HG02763 (cell line): ENCODE measurements at regions not wholly inside any gene's neighbourhood (a gene's known extent, or its start where the extent isn't known, plus 50 kb on each side); places are given as distances from the start of the nearest gene placed in this dataset.
"Not testable (repeated sequence)": the region's sequence is repeated elsewhere in the genome, so short reads cannot be mapped to it uniquely, and the experiment has no call there.

ENCODE experiments used
- ATAC-seq: cut with Tn5 transposase; IDR thresholded peaks from one replicate; pipeline ENCODE4 v1.9.1; 2021; ENCODE audit warnings: mild to moderate bottlenecking, moderate library complexity; ENCODE audit not compliant: unreplicated experiment

GRCh38 chr20:25865715-25866656 lies 169.3 kb upstream of the ZNF337 start:
- peak; percentile 44 for ATAC-seq

GRCh38 chr20:25864963-25865714 lies 168.5 kb upstream of the ZNF337 start:
- not testable (repeated sequence) for ATAC-seq

- ATAC-seq: no peak
These were observed 167.8 kb upstream of the ZNF337 start for GRCh38 chr20:25864326-25864962.

GRCh38 chr20:25863536-25864325 lies 167.1 kb upstream of the ZNF337 start:
- no peak for ATAC-seq

GRCh38 chr20:25862967-25863530 lies 166.4 kb upstream of the ZNF337 start:
- not testable (repeated sequence) for ATAC-seq

GRCh38 chr20:25860531-25861150 lies 164.0 kb upstream of the ZNF337 start:
- no peak for ATAC-seq

DNA sequence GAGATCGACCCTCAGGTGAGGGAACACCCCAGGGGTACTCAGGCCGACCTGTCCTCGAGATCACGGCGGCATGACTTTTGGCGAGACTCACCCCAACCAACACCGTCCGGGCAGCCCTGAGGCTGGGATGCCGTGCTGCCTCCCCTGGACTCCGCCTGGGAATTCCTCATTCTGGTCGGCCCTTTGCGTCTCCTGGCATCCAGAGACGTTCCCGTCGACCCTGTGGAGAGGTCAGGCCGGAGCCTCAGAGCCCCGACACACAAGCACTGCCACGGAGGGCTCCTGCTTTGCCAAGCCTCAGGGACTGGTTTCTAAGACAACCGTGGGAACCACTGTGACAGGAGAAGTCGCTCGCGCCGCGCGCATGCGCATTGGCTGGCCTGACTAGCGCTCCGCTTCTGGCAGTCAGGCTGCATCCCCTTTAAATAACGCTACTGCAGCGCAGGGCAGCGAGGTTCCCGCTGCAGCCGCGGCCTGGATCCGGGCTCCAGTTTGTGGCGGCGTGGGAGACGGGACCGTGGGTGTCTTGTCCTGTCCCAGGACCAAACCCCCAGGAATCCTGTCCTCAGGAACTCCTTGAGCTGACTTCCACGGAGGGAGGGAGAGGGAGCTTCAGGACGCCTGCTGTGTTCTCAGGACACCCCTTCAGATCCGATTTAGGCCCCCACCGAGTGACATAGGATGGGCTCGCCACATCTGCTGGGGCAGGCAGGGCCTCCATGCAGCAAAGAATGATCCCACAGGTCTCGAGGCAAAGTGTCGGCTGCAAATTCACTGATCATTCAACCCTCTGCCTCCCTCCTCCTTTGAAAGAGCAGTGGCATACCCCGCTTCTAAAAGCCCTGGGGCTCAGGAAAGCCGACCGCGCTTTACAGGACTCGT lies 163.2 kb upstream of the ZNF337 start:
- no peak for ATAC-seq

- no peak for ATAC-seq
These were observed 162.1 kb upstream of the ZNF337 start for GRCh38 chr20:25858495-25859425.

GRCh38 chr20:25857091-25857788 lies 160.6 kb upstream of the ZNF337 start:
- not testable (repeated sequence) for ATAC-seq

- ATAC-seq: no peak
These were observed 159.7 kb upstream of the ZNF337 start for GRCh38 chr20:25856256-25856884.

DNA sequence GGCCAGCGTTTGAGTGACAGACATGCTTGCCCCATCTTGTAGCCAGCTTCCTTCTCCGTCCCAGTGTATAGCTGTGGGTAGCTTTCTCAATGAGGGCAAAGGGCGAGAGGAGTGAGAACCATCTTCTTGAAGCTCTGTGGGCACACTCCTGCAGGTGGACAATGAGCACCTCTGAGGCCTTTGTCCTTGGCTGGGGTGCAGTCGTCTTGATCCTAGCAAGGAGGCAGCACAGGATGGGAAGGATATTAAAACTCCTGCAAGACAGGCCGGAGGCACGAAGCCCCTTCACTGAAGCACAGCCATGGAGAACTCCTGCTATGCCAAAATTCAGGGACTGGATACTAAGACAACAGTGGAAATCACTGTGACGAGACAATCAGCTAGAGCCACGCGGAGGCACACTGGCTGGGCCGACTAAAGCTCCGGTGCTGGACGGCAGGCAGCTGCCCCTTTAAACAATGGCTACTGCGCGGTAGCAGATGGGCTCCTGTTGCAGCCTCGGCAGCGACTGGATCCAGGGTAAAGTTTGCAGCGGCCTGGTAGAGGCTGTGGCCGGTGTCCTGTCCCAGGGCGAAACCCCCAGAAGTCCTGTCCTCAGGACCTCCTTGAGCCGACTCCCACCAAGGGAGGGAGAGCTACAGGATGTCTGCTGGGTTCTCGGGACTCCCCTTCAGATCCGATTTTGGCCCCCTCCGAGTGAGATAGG lies 159.0 kb upstream of the ZNF337 start:
- not testable (repeated sequence) for ATAC-seq

DNA sequence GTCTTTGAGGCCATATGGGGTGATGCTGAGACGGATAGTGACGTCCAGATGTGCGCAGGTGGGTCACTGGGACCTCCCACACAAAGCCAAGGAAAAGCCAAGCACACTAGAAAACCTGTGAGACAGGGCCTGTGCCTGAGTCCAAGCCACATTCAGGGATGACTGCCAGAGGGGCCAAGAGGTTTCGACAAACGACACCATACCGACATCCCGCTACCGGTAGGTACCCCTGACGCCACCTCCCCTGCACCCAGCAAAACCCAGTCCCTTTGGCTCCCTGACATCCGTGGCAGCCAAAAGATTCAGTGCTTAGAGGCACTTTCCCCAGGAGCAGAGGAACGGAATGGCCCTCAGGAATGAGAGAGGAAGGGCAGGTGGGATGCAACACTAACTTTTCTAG lies 158.0 kb upstream of the ZNF337 start:
- ATAC-seq: not testable (repeated sequence)

- peak; percentile 79 for ATAC-seq
These were observed 157.2 kb upstream of the ZNF337 start for GRCh38 chr20:25853718-25854388.

DNA sequence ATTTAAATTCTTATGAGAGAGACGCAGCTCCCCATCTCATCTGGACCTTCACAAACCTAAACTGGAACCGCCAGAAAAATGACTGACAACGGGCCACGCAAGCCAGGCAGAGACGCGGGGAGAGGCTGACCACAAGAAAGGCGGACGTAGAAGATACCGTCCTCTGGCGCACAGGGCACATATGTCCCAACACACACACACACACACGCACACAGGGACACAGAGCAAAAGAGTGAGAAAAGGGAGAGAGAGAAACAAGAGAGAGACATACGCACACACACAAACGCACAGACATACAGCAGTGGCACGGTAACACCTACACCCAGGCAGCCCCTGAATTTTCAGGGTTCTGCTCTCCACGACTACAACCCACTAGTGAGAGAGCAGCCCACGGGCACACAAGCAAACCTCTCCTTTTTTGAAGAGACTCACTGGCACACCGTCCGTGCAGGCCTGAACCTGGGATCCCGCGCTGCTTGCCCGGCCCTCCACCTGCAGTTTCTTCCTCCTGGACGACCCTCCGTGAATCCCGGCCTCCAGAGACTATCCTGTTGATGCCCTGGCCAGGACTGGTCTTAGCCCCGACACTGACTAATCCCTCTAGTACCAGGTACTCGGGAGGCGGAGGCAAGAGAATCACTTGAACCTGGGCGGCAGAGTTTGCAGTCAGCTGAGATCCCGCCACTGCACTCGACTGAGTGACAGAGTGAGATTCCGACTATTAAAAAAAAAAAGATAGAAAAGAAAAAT lies 156.5 kb upstream of the ZNF337 start:
- peak; percentile 11 for ATAC-seq

GRCh38 chr20:25850133-25850532 lies 153.5 kb upstream of the ZNF337 start:
- ATAC-seq: not testable (repeated sequence)
